Erythroblast (primary cell): ENCODE measurements at regions not wholly inside any gene's neighbourhood (a gene's known extent, or its start where the extent isn't known, plus 50 kb on each side); places are given as distances from the start of the nearest gene placed in this dataset.

ENCODE experiments used
- GATA1 ChIP-seq: IDR thresholded peaks from 2 replicates; pipeline ENCODE4 v1.6.1; 2011; ENCODE audit warnings: low read depth, mild to moderate bottlenecking, control low read depth, low read length, moderate library complexity
- POLR2A ChIP-seq: IDR thresholded peaks from 2 replicates; pipeline ENCODE4 v1.6.1; 2011; ENCODE audit warnings: mild to moderate bottlenecking, low read length

DNA sequence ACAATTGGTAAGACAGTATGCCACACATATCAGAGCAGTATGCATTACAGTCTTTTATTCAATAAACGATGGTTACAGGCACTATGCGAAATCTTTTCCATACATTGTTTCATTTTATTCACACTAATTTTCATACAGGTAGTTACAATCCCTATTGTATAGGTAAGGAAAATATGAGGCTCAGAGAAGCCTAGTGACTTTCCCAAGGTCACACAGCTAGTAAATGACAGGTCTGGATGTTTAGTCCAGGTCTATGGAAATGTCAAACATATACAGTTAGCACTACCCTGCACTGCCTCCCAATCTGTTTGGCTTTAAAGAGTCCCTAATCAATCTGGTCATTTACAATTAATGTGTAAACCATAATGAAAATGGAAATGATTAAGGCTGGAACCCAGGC, 372.2 kb downstream of the MTX2 start:
- TF ChIP-seq POLR2A (no peak), GATA1 (no peak)
